ENCODE measurements at regions not wholly inside any gene's neighbourhood (a gene's known extent, or its start where the extent isn't known, plus 50 kb on each side); places are given as distances from the start of the nearest gene placed in this dataset.

DNA sequence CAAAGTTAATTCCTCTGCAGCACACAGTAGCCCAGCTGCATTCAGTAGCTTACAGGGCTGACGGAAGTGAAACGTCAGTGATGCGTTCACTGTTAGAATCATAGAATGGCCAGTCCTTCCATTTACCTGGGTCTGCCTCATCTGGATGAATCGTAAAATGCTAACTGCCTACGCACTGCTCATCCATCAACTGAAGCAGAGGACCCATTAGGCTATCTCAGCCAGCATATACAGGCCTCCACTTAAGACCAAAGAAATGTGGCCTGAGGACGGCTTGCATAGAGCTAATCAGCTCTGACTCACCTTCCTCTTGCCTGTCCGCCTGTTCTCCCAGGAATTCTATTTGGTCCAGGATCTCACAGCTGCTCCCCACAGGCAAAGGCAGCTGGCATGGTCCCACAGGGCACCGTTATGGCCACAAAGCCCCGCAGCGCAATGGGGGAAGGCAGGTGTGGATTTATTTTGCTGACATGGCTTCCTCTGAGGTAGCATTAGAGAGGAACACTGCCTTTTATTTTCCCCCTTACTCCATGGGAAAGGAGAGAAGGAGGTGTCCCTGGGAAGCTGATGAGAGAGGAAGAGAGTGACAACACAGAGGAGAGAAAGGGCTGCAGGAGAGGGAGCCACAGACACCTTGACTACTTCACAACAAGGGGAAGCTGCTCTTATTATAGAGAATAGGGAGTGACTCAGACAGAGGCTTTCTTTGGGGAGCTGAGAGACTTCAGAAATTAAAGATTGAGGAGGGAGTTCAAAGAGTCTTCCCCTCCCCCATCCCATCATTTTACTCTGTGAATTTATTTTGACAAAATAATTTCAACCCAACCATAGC, 177.6 kb downstream of the HHIPL2 start:
- no peak for DNase-seq (ENCODE audit: low read depth)

DNA sequence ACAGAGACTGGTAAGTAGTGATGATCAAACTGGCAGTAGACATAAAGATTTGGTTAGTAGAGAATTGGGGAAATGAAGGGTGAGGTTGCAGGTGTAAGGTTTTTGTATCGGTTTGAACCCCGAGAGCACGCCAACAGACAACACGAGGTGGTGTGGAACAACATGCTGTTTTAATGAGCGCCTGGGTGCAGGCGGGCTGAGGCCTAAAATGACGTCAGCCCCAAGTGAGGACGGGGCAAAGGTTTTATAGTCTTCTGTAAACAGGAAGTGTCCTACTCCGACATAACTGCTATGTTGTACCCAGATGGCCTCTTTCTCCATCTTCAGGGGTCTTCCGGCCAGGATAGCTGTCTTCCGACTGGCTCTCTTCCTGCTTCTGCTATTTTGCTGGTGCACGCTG, 178.8 kb downstream of the HHIPL2 start:
- DNase-seq (ENCODE audit: low read depth), result no peak

DNA sequence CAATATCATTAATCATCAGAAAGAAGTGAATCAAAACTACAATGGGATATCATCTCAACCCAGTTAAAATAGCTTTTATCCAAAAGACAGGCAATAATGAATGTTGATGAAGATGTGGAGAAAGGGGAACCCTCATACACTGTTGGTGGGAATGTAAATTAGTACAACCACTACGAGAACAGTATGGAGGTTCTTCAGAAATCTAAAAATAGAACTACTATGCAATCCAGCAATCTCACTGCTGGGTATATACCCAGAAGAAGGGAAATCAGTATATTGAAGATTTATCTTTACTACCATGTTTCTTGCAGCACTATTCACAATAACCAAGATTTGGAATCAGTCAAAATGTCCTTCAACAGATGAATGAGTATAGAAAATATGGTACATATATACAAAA, 189.8 kb downstream of the HHIPL2 start:
- DNase-seq (ENCODE audit: low read depth), result no peak

DNA sequence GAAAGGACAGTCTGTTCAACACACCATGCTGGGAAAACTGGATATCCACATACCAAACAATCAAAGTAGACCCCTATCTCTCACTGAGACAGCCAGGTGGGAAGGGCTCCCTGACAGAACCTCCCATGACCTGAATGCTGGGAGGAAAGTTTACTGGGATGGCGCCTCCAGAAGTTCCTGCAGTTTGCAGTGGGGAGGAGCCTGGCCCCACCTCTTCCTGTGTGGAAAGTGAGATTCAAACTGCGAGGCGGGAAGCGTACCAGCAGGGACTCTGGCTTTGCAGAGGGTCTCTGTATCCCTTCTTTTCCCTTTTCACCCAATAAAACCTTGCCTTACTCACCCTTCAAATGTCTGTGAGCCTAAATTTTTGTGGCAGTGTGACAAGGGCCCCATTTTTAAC, 190.7 kb downstream of the HHIPL2 start:
- no peak for DNase-seq (ENCODE audit: low read depth)

DNA sequence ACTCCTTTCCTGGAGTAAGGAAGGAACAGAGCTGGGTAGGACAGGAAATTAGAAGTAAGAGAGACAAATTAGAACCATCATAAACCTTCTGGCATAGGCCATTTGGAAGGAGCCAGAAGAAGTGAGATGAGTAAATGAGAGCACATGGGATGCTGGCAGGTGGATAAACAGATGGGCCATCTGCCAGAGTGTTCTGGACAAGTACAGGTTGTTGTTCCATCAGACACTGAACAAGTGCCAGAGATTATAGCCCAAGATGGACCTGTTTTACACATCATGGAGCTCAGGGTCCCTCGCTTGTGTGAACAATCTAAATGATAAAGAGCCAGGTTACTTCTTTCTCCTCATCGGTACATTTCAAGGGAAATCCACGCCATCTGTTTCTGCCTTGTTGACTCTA, 200.3 kb downstream of the HHIPL2 start:
- no peak for DNase-seq (ENCODE audit: low read depth)

DNA sequence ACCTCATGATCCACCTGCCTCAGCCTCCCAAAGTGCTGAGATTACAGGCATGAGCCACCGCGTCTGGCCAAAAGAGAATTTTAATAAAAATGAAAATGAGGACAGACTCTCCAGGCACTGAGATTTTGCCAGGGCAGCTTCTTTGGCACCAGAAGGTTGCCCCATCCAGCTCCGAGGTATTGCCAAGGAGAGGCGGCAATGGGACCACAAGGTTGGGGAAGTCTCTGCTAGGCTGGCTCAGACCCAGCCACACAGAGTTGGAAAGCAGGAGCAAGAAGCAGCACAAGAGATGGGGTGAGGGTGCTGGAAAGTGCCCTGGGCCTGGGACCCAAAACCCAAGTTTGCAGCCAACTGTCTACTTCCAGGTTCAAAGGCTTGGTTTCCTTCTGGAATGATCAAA, 200.9 kb downstream of the HHIPL2 start:
- DNase-seq (ENCODE audit: low read depth), result no peak

DNA sequence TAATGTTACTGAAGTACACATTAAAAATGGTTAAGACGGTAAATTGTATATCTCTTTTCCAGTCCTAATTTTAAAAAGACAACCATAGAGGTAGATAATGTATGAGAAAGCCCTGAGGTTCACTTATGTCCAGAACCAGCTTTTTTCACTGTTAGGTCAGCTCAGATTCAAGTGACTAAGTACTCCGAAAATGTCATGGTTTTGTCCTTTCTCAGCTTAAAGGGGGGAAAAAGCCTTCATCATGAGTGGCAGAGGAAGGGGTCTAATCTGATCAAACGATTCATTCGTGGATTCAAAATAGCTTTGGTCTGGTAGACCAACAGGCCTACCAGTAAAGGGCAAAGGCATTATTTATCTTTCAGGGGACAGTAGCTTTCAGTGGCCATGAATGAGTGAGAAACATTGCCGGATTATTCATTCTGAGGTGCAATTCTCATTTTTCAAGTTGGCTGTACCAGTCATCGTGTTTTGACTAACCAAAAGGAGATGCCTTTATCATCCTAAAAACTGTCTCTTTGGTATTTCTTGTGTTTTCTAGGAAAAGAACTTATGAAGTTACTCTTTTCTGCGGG, 208.4 kb downstream of the HHIPL2 start:
- no peak for DNase-seq (ENCODE audit: low read depth)

DNA sequence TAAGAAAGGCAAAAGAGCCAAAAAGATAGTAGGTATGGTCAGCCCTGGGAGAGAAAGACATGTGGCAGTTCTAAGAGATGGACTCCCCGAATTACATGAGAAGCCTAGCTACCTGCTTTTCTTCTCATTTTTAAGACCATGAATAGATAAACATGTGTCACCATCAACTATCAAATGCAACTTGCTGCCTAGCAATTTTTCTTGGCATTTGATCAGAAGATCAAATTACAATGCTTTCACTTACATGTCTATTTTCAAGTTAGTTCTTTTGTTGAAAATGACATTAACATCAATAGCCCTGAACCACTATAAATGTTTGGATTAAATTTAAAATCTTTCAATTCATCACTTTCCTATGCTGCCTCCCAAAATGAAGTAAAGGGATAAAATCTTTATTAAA, 212.3 kb downstream of the HHIPL2 start:
- DNase-seq (ENCODE audit: low read depth), result no peak

DNA sequence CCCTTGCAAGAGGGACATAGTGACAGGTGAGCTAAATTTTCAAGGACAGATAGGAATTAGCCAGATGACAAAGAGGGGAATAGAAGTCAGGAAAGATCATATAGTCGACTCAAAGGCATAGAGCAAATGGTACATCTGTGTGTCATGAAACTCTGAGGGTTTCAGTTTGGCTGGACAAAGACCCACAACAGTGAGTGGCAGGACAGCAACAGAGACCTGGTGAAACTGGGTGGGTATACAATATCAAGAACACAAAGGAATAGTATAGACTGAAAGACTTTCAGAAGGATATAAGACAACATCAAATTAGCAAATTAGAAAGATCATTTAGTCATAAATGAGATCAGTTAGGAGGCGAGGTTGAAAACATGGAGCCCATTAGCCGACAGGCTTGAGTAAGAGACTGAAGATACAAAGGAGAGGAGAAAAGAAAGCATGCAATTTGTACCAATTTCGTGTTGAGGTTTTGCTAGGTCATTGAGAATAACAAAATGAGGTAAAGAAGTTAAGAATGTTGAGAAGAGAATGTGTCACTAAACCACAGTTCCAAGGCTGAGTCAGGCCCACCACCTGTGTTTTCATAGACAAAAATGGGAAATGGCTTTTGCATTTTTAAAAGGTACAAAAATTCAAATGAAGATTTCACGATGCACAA, 213.8 kb downstream of the HHIPL2 start:
- no peak for DNase-seq (ENCODE audit: low read depth)

DNA sequence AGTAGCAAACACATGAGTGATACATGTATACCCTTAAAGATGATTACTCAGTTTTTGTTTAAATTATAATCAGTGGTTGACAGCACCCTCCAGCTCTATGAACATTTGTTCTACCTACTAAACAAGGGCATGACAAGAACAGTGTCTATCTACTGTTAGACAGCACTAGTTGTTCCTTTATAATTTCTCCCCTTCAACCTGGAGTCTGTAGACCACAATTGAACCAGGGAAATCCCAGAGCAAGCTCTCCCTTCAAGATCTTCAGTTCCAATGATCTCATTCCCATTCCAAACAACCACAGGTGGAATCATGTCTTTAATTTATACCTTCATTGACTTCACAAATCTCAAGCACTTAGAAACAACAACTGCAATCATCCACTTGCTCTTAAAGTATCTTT, 216.1 kb downstream of the HHIPL2 start:
- no peak for DNase-seq (ENCODE audit: low read depth)

DNA sequence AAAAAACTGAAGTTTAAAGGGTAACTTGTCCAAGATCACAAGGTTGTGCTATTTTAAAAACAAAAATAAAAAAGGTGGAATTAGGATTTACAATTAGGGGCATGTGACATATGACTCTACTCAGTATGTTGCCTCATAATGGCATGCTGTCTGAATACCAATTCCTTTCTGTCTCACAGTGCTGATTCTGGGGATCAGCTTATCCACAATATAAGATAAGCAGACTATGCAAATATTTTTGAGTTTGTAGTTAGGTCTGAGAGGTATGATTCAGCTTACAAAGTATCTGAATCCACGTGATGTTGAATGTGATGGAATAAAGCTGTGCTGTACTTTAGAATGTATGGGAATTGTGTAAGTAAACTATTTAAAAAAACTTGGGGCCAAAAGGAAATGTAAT, 216.6 kb downstream of the HHIPL2 start:
- no peak for DNase-seq (ENCODE audit: low read depth)

DNA sequence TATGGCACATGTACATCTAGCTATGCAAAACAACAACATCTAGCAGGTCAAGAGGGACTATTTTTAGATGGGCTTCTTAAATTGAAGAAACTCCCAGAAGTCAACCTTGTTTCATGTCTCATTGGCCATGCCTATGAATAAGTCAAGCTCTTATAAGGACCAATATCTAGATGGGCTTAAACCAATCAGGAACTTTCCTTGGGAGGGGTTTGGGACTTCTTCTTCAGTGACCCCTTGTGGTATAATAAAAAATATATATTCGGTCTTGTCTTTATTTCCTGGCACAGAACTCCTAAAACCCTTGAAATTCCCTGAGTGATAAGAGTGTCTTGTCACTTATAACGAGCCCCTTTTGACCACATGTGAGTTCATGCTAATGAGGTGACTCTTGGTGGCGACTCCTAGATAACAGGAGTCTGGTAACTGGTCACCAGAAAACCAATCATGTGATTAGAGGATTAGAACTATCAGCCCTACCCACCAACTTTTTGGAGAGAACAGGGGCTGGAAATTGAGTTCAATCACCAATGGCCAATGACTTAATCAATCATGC, 218.3 kb downstream of the HHIPL2 start:
- no peak for DNase-seq (ENCODE audit: low read depth)

DNA sequence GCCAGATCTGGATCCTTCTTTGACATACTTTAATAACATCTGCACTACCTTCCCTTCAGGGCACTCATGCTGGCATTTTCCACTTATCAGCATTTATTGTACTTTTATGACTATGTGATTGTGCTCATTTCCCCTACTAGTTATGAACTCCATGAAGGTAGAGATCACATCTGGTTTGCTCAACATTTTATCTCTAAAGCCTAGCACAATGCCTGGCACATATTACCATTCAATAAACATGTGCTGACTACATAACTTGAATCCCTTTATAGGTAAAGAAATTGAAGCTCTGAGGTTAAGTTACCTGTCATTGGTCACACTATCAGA, 221.2 kb downstream of the HHIPL2 start:
- no peak for DNase-seq (ENCODE audit: low read depth)

DNA sequence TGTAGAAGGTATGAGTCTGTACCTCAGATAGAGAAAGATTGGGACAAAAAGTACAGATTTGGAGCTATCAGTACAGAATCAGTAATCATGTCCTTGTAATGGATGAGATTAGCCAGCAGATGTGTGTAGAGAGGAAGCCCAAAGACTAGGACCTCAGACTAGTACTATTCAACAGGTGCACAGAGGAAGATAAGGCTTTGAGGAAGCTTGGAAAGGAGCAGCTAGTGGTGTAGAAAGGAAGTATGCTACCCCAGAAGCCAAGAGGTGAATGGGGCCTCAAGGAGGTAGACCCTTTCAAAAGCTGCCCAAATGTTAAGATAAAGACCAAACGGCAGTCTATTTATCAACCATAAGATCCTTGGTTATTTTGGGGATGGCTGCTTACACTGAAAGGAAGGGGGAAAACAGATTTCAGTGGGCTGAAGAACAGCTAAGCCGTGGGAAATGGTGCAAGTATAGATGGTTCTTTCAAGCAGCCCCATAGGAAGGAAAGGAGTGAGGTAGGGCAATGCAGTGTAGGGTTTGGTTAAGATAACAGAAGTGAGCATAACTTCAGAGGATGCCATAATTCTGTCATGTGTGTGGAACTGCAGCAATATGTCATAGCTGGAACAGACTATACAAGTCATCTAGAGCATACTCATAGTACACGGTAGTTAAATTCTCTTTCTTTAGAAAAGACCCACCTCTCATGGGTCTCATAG, 221.7 kb downstream of the HHIPL2 start:
- DNase-seq (ENCODE audit: low read depth), result no peak

DNA sequence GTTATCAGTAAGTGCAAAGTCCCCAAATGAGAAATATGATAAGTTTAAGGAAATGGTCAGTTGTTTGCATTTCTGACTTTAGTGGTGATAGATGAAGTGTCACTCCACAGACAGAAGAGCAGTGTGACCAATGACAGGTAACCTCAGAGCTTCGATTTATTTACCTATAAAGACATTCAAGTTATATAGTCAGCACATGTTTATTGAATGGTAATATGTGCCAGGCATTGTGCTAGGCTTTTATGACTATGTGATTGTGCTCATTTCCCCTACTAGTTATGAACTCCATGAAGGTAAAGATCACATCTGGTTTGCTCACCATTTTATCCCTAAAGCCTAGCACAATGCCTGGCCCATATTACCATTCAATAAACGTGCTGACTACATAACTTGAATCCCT, 222.4 kb downstream of the HHIPL2 start:
- no peak for DNase-seq (ENCODE audit: low read depth)

DNA sequence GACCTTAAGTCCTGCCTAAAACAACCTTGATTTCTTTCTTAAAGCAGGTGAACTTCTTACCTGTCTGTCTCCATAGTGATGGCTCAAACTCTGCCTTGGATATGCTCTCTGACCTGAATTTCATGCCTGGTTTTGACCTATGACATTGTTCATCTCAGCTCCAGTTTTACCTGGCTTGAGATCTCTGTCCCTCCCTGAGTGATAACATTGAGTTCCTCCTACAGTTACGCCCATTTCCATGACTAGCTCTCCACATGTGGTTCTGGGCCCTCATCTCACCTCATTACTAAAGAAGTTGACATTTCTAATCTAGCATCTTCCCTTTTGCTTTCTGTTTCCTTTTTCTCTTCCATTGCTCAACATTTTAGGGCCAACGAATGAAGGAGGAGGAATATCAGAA, 233.1 kb downstream of the HHIPL2 start:
- no peak for DNase-seq (ENCODE audit: low read depth)

DNA sequence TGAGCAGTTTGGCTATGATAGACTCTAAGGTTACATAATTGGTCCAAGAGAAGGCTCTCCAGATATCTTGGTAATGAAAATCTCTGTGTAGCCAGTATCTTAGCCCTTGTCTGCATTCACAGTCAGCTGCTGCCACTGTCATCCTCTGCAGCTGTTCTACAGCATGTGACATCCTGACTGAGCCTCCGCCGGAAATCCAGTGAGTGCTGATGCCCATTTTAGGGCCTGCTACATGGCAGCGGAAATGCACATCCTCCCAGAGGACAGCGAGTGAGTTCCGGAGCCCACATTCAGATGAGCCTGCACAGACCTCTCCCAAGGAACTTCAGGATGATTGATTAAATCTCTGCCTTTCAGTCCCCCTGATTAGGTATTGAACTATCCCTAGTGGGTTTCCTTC, 237.1 kb downstream of the HHIPL2 start:
- DNase-seq (ENCODE audit: low read depth), result no peak

DNA sequence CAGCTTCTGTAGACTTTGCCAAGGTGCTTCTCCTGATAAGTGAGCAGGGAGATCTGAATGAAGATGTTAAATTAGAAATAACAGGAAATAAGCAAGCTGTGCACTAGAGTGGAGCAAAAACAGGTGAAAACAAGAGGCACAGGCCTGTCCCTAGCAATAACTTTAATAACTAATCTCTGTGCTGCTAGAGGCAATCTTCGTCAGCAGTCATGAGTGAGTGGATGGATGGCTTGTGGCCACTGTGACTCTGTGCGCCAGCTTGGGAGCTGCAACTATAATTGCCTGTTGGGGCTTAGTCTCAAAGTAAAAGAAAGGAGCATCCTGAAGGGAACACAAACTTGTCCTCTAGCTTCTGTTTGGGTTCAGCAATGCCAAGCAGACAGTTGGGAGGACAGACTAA, 240.3 kb downstream of the HHIPL2 start:
- DNase-seq (ENCODE audit: low read depth), result no peak

DNA sequence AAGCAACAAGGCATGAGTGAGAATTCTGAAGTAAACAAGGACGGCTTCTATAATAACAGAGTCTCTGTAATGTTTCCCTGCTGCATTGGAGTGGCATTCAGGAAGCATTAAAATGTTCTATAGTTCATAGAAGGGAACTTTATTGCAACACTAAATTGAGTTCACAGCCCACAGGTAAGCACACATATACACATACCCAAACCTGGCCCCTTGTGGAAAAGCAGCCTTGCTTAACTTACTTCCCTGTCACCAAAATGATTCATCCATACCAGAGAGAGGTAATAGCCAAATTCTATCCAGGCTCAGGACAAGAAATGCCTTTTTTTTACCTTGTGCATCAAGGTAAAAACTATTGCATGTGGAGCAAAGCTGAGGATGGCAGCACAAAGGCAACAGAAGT, 241.4 kb downstream of the HHIPL2 start:
- no peak for DNase-seq (ENCODE audit: low read depth)

DNA sequence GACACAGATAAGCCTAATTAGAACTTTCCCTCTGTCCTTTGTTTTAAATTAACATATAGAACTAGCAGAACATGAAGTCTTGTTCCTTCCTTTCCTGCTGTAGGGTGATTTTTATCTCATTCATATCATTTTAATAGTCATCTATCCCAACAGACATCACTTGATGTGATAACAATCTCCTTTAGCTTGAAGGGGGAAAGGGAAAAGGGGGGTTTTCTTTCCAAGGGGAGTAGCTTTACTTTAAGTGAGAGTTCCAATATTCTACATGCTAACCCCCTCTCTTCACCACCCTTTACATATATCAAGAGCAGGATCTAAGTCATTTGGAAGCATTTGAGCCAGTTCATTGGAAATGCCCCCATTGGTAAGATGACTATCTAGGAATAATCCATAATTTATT, 241.9 kb downstream of the HHIPL2 start:
- DNase-seq (ENCODE audit: low read depth), result no peak

DNA sequence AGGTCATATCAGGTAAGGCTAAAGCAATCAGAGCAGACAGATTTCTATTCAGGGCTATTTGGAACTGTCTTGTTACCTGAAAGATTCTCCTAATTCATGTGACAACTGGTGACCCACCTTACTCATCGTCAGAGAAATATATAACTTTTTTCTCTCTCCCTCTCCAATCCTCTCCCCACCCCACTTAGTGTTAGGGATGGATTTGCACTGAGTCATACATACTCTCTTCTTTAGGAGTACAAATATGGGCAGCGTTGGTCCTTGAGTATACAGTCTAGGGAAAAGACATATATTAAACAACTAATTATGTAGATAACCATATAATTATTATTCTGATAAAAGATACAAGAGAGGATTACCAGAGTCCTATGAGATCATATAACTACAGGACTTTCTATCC, 246.3 kb downstream of the HHIPL2 start:
- DNase-seq (ENCODE audit: low read depth), result no peak

DNA sequence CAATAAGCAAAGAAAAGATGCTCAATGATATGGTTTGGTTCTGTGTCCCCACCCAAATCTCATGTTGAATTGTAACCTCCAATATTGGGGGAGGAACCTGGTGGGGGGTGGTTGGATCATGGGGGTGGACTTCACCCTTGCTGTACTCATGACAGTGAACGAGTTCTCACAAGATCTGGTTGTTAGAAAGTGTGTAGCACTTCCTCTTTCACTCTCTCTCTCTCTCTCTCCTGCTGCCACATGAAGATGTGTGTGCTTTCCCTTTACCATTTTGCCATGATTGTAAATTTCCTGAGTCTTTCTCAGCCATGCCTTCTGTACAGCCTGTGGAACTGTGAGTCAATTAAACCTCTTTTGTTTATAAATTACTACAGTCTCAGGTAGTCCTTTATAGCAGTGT, 248.4 kb downstream of the HHIPL2 start:
- no peak for DNase-seq (ENCODE audit: low read depth)

DNA sequence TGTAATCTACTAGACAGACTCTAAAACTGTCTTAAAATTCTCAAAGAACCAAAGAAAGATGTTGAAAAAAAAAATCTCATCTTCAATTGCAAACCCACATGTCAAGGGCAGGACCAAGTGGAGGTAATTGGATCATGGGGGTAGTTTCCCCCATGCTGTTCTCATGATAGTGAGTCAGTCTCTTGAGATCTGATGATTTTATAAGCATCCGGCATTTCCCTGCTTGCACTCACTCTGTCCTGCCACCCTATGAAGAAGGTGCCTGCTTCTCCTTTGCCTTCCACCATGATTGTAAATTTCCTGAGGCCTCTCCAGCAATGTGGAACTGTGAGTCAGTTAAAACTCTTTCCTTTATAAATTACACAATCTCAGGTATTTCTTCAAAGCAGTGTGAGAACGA, 257.0 kb downstream of the HHIPL2 start:
- DNase-seq (ENCODE audit: low read depth), result no peak
